Breast epithelium (tissue), 4 donors: ENCODE measurements at regions not wholly inside any gene's neighbourhood (a gene's known extent, or its start where the extent isn't known, plus 50 kb on each side); places are given as distances from the start of the nearest gene placed in this dataset.

Source experiments
- DNase-seq, 2 donors: peaks; one replicate each; pipeline ENCODE4 v3.0.0-alpha.2; 2019; ENCODE audit warnings: low spot score in 2 of 2
- H3K27ac ChIP-seq, 2 donors: fragments of 200-600 bp; sonication (generic) in 1 of 2; one replicate each; pipeline ENCODE4 v1.5.1; 2016 to 2019; ENCODE audit warnings: mild to moderate bottlenecking in 1 of 2
- H3K27me3 ChIP-seq, 2 donors: fragments of 200-600 bp; sonication (generic) in 1 of 2; one replicate each; pipeline versions ENCODE4 v1.5.1 to v1.6.0; 2017 to 2019; ENCODE audit warnings: control low read depth in 1 of 2, mild to moderate bottlenecking in 1 of 2
- H3K36me3 ChIP-seq: fragments of 200-600 bp; one replicate; pipeline ENCODE4 v1.5.1; 2019
- H3K4me1 ChIP-seq, 2 donors: fragments of 200-600 bp; sonication (generic); one replicate each; pipeline ENCODE4 v1.5.1; 2016 to 2019; ENCODE audit warnings: control low read depth in 1 of 2
- H3K4me3 ChIP-seq, 3 donors: fragments of 200-600 bp; sonication (generic); 1 replicate in 2 of 3; 2 replicates in 1 of 3; pipeline ENCODE4 v1.5.1; 2016 to 2019; ENCODE audit warnings: mild to moderate bottlenecking in 3 of 3, moderate library complexity in 2 of 3
- H3K9me3 ChIP-seq, 2 donors: fragments of 200-600 bp; sonication (generic) in 1 of 2; one replicate each; pipeline ENCODE4 v1.5.1; 2016 to 2019; ENCODE audit warnings: control low read depth in 1 of 2
- CTCF ChIP-seq, 3 donors: fragments of 450-650 bp; IDR thresholded peaks; one replicate each; pipeline ENCODE4 v1.5.1; 2016 to 2017; ENCODE audit warnings: antibody characterized with exemption in 3 of 3, mild to moderate bottlenecking in 3 of 3, moderate library complexity in 3 of 3
- POLR2A ChIP-seq: fragments of 450-650 bp; IDR thresholded peaks from one replicate; pipeline ENCODE4 v1.6.1; 2016; ENCODE audit warnings: antibody characterized with exemption, mild to moderate bottlenecking, moderate library complexity
- POLR2AphosphoS5 ChIP-seq, 3 donors: sonication (generic); formaldehyde crosslinking; IDR thresholded peaks; one replicate each; pipeline ENCODE4 v1.6.1; 2017; ENCODE audit warnings: antibody characterized with exemption in 3 of 3
- intact Hi-C: fragments of 100-400 bp; cut with DNase I; formaldehyde crosslinking; loops from one replicate; pipeline ENCODE4 v1.15.1; 2023; ENCODE audit warnings: low total_unique reads

- no peak for DNase-seq
- intact Hi-C loops: no loop called here
- Histone ChIP-seq H3K4me1 (no peaks in the 10 kb centered on the region), H3K4me3 (no peak overlapping the region), H3K9me3 (no peaks in the 10 kb centered on the region), H3K27ac (no peak overlapping the region), H3K36me3 (no peaks in the 10 kb centered on the region), H3K27me3 (no peaks in the 10 kb centered on the region)
- TF ChIP-seq CTCF (IDR thresholded peaks at IDR 0.05) (no peak), POLR2AphosphoS5 (IDR thresholded peaks at IDR 0.05) (no peak), POLR2A (no peak)
Measured at GRCh38 chr4:159719531-159719930, 616.7 kb downstream of the RAPGEF2 start.

- TF ChIP-seq POLR2AphosphoS5 (IDR thresholded peaks at IDR 0.05): no peak
- no peak for TF ChIP-seq CTCF (IDR thresholded peaks at IDR 0.05)
- TF ChIP-seq POLR2A: no peak
- no peaks in the 10 kb centered on the region for H3K4me1 ChIP-seq
- intact Hi-C loops: no loop called here
Measured at GRCh38 chr4:159722052-159722451, 619.2 kb downstream of the RAPGEF2 start.

GRCh38 chr4:159722918-159723317 is 620.0 kb downstream of the RAPGEF2 start:
- TF ChIP-seq CTCF (IDR thresholded peaks at IDR 0.05): no peak
- Histone ChIP-seq H3K4me3 (no peak overlapping the region), H3K9me3 (no peaks in the 10 kb centered on the region), H3K27me3 (no peaks in the 10 kb centered on the region), H3K27ac (no peak overlapping the region), H3K4me1 (no peaks in the 10 kb centered on the region), H3K36me3 (no peaks in the 10 kb centered on the region)
- no peak for DNase-seq
- intact Hi-C loops: no loop called here

More at GRCh38 chr4:159722052-159722451, 619.2 kb downstream of the RAPGEF2 start:
- no peak for DNase-seq
- Histone ChIP-seq H3K9me3 (no peaks in the 10 kb centered on the region), H3K36me3 (no peaks in the 10 kb centered on the region), H3K27me3 (no peaks in the 10 kb centered on the region), H3K27ac (no peak overlapping the region), H3K4me3 (no peak overlapping the region)

GRCh38 chr4:159723341-159724048 is 620.6 kb downstream of the RAPGEF2 start:
- no peak for DNase-seq
- no peaks in the 10 kb centered on the region for H3K36me3 ChIP-seq
- intact Hi-C loops: no loop called here
- no peak overlapping the region for H3K4me3 ChIP-seq
- TF ChIP-seq POLR2AphosphoS5 (IDR thresholded peaks at IDR 0.05) (no peak), CTCF (IDR thresholded peaks at IDR 0.05) (no peak), POLR2A (no peak)
- H3K27ac ChIP-seq: no peak overlapping the region
- no peaks in the 10 kb centered on the region for H3K27me3 ChIP-seq
- H3K4me1 ChIP-seq: no peaks in the 10 kb centered on the region
- H3K9me3 ChIP-seq: no peaks in the 10 kb centered on the region

- intact Hi-C loops: no loop called here
- DNase-seq: no peak
- no peak overlapping the region for H3K27ac ChIP-seq
- H3K36me3 ChIP-seq: no peaks in the 10 kb centered on the region
- no peak overlapping the region for H3K4me3 ChIP-seq
- TF ChIP-seq POLR2A (no peak), CTCF (IDR thresholded peaks at IDR 0.05) (no peak), POLR2AphosphoS5 (IDR thresholded peaks at IDR 0.05) (no peak)
- no peaks in the 10 kb centered on the region for H3K9me3 ChIP-seq
- H3K27me3 ChIP-seq: no peaks in the 10 kb centered on the region
- no peaks in the 10 kb centered on the region for H3K4me1 ChIP-seq
Measured at GRCh38 chr4:159725571-159725970, 622.7 kb downstream of the RAPGEF2 start.
